H1 (cell line): ENCODE measurements at regions not wholly inside any gene's neighbourhood (a gene's known extent, or its start where the extent isn't known, plus 50 kb on each side); places are given as distances from the start of the nearest gene placed in this dataset.

Experiments
- ATF2 ChIP-seq: IDR thresholded peaks from 2 replicates; pipeline ENCODE4 v1.6.1; 2012; ENCODE audit warnings: low read length, inconsistent platforms
- BACH1 ChIP-seq: IDR thresholded peaks from 2 replicates; pipeline ENCODE4 v1.6.1; 2012; ENCODE audit warnings: low read length, improper control_type of control experiment
- BRCA1 ChIP-seq: IDR thresholded peaks from 2 replicates; pipeline ENCODE4 v1.6.1; 2012; ENCODE audit warnings: low read depth, low read length, improper control_type of control experiment
- CBX5 ChIP-seq: fragments of 300-800, 300-1000 bp; sonication (generic); IDR thresholded peaks from 2 replicates; pipeline ENCODE4 v1.7.1; 2016; ENCODE audit warnings: antibody characterized with exemption, low read length, low read depth
- CEBPB ChIP-seq: IDR thresholded peaks from 2 replicates; pipeline ENCODE4 v1.6.1; 2012; ENCODE audit warnings: low read depth, low read length
- CREB1 ChIP-seq: IDR thresholded peaks from 2 replicates; pipeline ENCODE4 v1.6.1; 2012; ENCODE audit warnings: inconsistent platforms
- GABPA ChIP-seq: IDR thresholded peaks from 2 replicates; pipeline ENCODE4 v1.6.1; 2011; ENCODE audit warnings: mild to moderate bottlenecking, low read length, moderate library complexity, borderline replicate concordance; ENCODE audit not compliant: insufficient read depth
- GTF2F1 ChIP-seq: IDR thresholded peaks from 2 replicates; pipeline ENCODE4 v1.6.1; 2012; ENCODE audit warnings: low read depth, low read length, improper control_type of control experiment, borderline replicate concordance
- HDAC6 ChIP-seq: IDR thresholded peaks from one replicate; pipeline ENCODE4 v1.7.1; 2012; ENCODE audit warnings: low read depth, mild to moderate bottlenecking, inconsistent platforms, low read length, moderate library complexity
- KDM1A ChIP-seq: fragments of 200-600, 300-600 bp; sonication (generic); IDR thresholded peaks from 2 replicates; pipeline ENCODE4 v1.7.1; 2016; ENCODE audit warnings: mild to moderate bottlenecking, low read length, borderline replicate concordance
- KDM4A ChIP-seq: IDR thresholded peaks from one replicate; pipeline ENCODE4 v1.7.1; 2012; ENCODE audit warnings: low read depth, mild to moderate bottlenecking, moderate library complexity, low read length, inconsistent platforms; ENCODE audit not compliant: severe bottlenecking
- MAX ChIP-seq: IDR thresholded peaks from 2 replicates; pipeline ENCODE4 v1.6.1; 2012; ENCODE audit warnings: inconsistent platforms
- NANOG ChIP-seq: IDR thresholded peaks from 2 replicates; pipeline ENCODE4 v1.6.1; 2011; ENCODE audit warnings: low read length, low read depth, mild to moderate bottlenecking, inconsistent platforms; ENCODE audit not compliant: insufficient read depth, poor library complexity, severe bottlenecking
- NRF1 ChIP-seq: IDR thresholded peaks from 2 replicates; pipeline ENCODE4 v1.6.1; 2011; ENCODE audit warnings: mild to moderate bottlenecking, low read depth, low read length, improper control_type of control experiment
- RFX5 ChIP-seq: IDR thresholded peaks from 2 replicates; pipeline ENCODE4 v1.6.1; 2011; ENCODE audit warnings: low read depth, low read length, improper control_type of control experiment, borderline replicate concordance
- SAP30 ChIP-seq: fragments of 300-600 bp; sonication (generic); IDR thresholded peaks from 2 replicates; pipeline ENCODE4 v1.7.1; 2012; ENCODE audit warnings: low read length, moderate library complexity, mild to moderate bottlenecking, inconsistent platforms; ENCODE audit not compliant: insufficient read depth, insufficient replicate concordance
- SIRT6 ChIP-seq: IDR thresholded peaks from one replicate; pipeline ENCODE4 v1.7.1; 2012; ENCODE audit warnings: low read length, inconsistent platforms
- SIX5 ChIP-seq: IDR thresholded peaks from 2 replicates; pipeline ENCODE4 v1.6.1; 2011; ENCODE audit warnings: mild to moderate bottlenecking, low read depth, low read length
- SP4 ChIP-seq: IDR thresholded peaks from 2 replicates; pipeline ENCODE4 v1.6.1; 2012; ENCODE audit warnings: low read length, inconsistent platforms
- TBP ChIP-seq: IDR thresholded peaks from 2 replicates; pipeline ENCODE4 v1.6.1; 2011; ENCODE audit warnings: low read depth, low read length, improper control_type of control experiment
- TCF12 ChIP-seq: IDR thresholded peaks from 2 replicates; pipeline ENCODE4 v1.6.1; 2011; ENCODE audit warnings: low read depth, mild to moderate bottlenecking, low read length
- USF2 ChIP-seq: IDR thresholded peaks from 2 replicates; pipeline ENCODE4 v1.6.1; 2011; ENCODE audit warnings: low read length, improper control_type of control experiment

GRCh38 chr1:42035205-42035829 is 116.6 kb upstream of the HIVEP3 start (continued):
- TF ChIP-seq RFX5 (no peak), SIRT6 (no peak), KDM4A (peak; percentile 65), NRF1 (no peak), GTF2F1 (no peak), HDAC6 (no peak), BRCA1 (no peak), CREB1 (no peak), TBP (no peak), SP4 (no peak), GABPA (no peak), BACH1 (no peak), TCF12 (no peak), MAX (no peak), CEBPB (peak; percentile 55; the same call in 1 of the 2 replicates), SIX5 (no peak), ATF2 (no peak), CBX5 (no peak), NANOG (no peak), KDM1A (no peak), USF2 (no peak), SAP30 (no peak)
- TF ChIP-seq, all 59 proteins: peak for 8
